ENCODE measurements at regions not wholly inside any gene's neighbourhood (a gene's known extent, or its start where the extent isn't known, plus 50 kb on each side); places are given as distances from the start of the nearest gene placed in this dataset.

GRCh38 chr10:64257704-64258103, 736.5 kb downstream of the REEP3 start:
- H3K4me3 ChIP-seq (ENCODE audit: low read depth, low read length) = no peak overlapping the region
- DNase-seq (ENCODE audit: low read depth) = no peak
- TF ChIP-seq, protein P1, sequence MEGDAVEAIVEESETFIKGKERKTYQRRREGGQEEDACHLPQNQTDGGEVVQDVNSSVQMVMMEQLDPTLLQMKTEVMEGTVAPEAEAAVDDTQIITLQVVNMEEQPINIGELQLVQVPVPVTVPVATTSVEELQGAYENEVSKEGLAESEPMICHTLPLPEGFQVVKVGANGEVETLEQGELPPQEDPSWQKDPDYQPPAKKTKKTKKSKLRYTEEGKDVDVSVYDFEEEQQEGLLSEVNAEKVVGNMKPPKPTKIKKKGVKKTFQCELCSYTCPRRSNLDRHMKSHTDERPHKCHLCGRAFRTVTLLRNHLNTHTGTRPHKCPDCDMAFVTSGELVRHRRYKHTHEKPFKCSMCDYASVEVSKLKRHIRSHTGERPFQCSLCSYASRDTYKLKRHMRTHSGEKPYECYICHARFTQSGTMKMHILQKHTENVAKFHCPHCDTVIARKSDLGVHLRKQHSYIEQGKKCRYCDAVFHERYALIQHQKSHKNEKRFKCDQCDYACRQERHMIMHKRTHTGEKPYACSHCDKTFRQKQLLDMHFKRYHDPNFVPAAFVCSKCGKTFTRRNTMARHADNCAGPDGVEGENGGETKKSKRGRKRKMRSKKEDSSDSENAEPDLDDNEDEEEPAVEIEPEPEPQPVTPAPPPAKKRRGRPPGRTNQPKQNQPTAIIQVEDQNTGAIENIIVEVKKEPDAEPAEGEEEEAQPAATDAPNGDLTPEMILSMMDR (IDR thresholded peaks at IDR 0.05; ENCODE audit: low read depth, low read length, missing control alignments) = no peak

GRCh38 chr10:64261092-64261491, 739.9 kb downstream of the REEP3 start:
- TF ChIP-seq, protein P1 (IDR thresholded peaks at IDR 0.05; ENCODE audit: low read depth, low read length, missing control alignments) = no peak
- H3K4me3 ChIP-seq (ENCODE audit: low read depth, low read length) = no peak overlapping the region
- peak; percentile 3 for DNase-seq (ENCODE audit: low read depth)

DNA sequence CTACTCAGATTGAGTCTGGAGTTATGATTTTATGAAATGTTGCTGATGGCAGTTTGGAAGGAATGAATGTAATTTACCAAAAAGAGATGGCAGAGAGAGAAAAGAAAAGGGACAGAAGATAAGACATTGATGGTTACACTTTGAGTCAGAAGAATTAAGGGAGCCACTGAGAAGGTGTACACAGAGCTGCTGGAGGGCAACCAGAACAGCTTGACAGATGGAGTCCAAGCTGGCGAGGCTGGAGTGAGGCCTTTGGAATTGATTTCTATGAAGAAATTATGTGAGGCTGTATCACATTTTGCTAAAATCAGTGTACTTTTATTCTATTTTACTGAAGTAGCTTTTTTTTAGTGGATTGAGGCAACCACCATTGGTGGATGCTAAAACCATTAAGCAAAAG, 740.5 kb downstream of the REEP3 start:
- DNase-seq (ENCODE audit: low read depth) = no peak
- TF ChIP-seq, protein P1 (IDR thresholded peaks at IDR 0.05; ENCODE audit: low read depth, low read length, missing control alignments) = no peak

GRCh38 chr10:64265961-64266360, 744.8 kb downstream of the REEP3 start:
- TF ChIP-seq, protein P1 (IDR thresholded peaks at IDR 0.05; ENCODE audit: low read depth, low read length, missing control alignments) = no peak
- no peak for DNase-seq (ENCODE audit: low read depth)
- H3K4me3 ChIP-seq (ENCODE audit: low read depth, low read length) = no peak overlapping the region

More for the DNA sequence above, 740.5 kb downstream of the REEP3 start:
- H3K4me3 ChIP-seq (ENCODE audit: low read depth, low read length) = no peak overlapping the region

- DNase-seq (ENCODE audit: low read depth) = no peak
- TF ChIP-seq, protein P1 (IDR thresholded peaks at IDR 0.05; ENCODE audit: low read depth, low read length, missing control alignments) = no peak
- no peak overlapping the region for H3K4me3 ChIP-seq (ENCODE audit: low read depth, low read length)
Measured at GRCh38 chr10:64271508-64271907, 750.3 kb downstream of the REEP3 start.

- no peak overlapping the region for H3K4me3 ChIP-seq (ENCODE audit: low read depth, low read length)
- DNase-seq (ENCODE audit: low read depth) = no peak
- TF ChIP-seq, protein P1 (IDR thresholded peaks at IDR 0.05; ENCODE audit: low read depth, low read length, missing control alignments) = no peak
Measured at GRCh38 chr10:64271983-64272382, 750.8 kb downstream of the REEP3 start.

DNA sequence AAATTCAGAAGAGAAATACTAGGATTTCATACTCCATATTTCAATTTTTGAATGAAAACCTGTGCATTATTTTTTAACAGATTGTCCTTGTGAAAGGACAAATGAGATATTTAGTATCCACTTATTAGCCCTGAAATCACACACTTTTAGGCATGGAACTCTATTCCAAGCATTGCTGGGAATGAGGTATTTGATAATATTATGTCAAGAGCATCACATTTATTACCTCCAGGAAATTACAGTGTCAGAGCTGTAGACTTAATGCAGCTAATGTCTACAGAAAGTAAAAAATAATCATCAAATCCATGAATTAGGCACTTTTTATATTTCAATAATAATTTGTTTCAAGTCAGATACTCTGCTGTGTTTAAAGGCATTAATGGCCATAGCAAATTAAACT, 753.8 kb downstream of the REEP3 start:
- H3K4me3 ChIP-seq (ENCODE audit: low read depth, low read length) = no peak overlapping the region
- TF ChIP-seq, protein P1 (IDR thresholded peaks at IDR 0.05; ENCODE audit: low read depth, low read length, missing control alignments) = no peak
- DNase-seq (ENCODE audit: low read depth) = no peak

Data from GM12864 (cell line).